ENCODE measurements at regions not wholly inside any gene's neighbourhood (a gene's known extent, or its start where the extent isn't known, plus 50 kb on each side); places are given as distances from the start of the nearest gene placed in this dataset.
"Not testable (repeated sequence)": the region's sequence is repeated elsewhere in the genome, so short reads cannot be mapped to it uniquely, and the experiment has no call there.

- DNase-seq (ENCODE audit: low spot score): no peak
- Histone ChIP-seq H3K79me2 (ENCODE audit: low read depth) (no peaks in the 10 kb centered on the region), H4K20me1 (ENCODE audit: low read depth) (no peaks in the 10 kb centered on the region), H3K36me3 (no peaks in the 10 kb centered on the region), H3K4me3 (no peak overlapping the region), H3K9me3 (ENCODE audit: low read depth) (no peaks in the 10 kb centered on the region), H3K4me1 (no peaks in the 10 kb centered on the region), H3K27ac (no peak overlapping the region), H2AFZ (replicated peaks) (no peak overlapping the region), H3K9ac (no peak overlapping the region), H3K4me2 (no peak overlapping the region), H3F3A (ENCODE audit: low read depth) (no peaks in the 10 kb centered on the region), H3K27me3 (no peaks in the 10 kb centered on the region)
- Mint-ChIP-seq H3K27ac (no peak overlapping the region), H3K4me1 (no peaks in the 10 kb centered on the region), H3K27me3 (ENCODE audit: insufficient read depth, low read depth) (no peaks in the 10 kb centered on the region), H3K9me3 (no peaks in the 10 kb centered on the region), H3K4me3 (no peak overlapping the region), H3K36me3 (no peaks in the 10 kb centered on the region)
- TF ChIP-seq CTCF (IDR thresholded peaks at IDR 0.05) (no peak), EZH2 (IDR thresholded peaks at IDR 0.05) (no peak), EZH2phosphoT487 (IDR thresholded peaks at IDR 0.05) (no peak)
Observed at GRCh38 chr3:99562990-99563607, 75.3 kb upstream of the COL8A1 start.

- no peaks in the 10 kb centered on the region for H3K9me3 Mint-ChIP-seq
- Histone ChIP-seq H3K36me3 (no peaks in the 10 kb centered on the region), H3K27me3 (no peaks in the 10 kb centered on the region), H3K9ac (no peak overlapping the region), H2AFZ (replicated peaks) (no peak overlapping the region), H3K4me3 (no peak overlapping the region), H4K20me1 (ENCODE audit: low read depth) (no peaks in the 10 kb centered on the region), H3K4me1 (no peaks in the 10 kb centered on the region), H3K79me2 (ENCODE audit: low read depth) (no peaks in the 10 kb centered on the region), H3F3A (ENCODE audit: low read depth) (no peaks in the 10 kb centered on the region), H3K4me2 (no peak overlapping the region), H3K27ac (no peak overlapping the region), H3K9me3 (ENCODE audit: low read depth) (no peaks in the 10 kb centered on the region)
- H3K27ac Mint-ChIP-seq: no peak overlapping the region
- peak; percentile 57 for DNase-seq (ENCODE audit: low spot score)
- H3K27me3 Mint-ChIP-seq (ENCODE audit: insufficient read depth, low read depth): no peaks in the 10 kb centered on the region
- TF ChIP-seq EZH2 (IDR thresholded peaks at IDR 0.05) (no peak), EZH2phosphoT487 (IDR thresholded peaks at IDR 0.05) (no peak)
- no peaks in the 10 kb centered on the region for H3K36me3 Mint-ChIP-seq
- H3K4me3 Mint-ChIP-seq: no peak overlapping the region
- no peaks in the 10 kb centered on the region for H3K4me1 Mint-ChIP-seq
Observed at GRCh38 chr3:99562138-99562537, 76.3 kb upstream of the COL8A1 start.

GRCh38 chr3:99561056-99561455, 77.3 kb upstream of the COL8A1 start:
- no peaks in the 10 kb centered on the region for H3K27me3 Mint-ChIP-seq (ENCODE audit: insufficient read depth, low read depth)
- no peaks in the 10 kb centered on the region for H3K4me1 Mint-ChIP-seq
- H3K4me3 ChIP-seq: no peak overlapping the region
- H3K27ac ChIP-seq: no peak overlapping the region
- H3F3A ChIP-seq (ENCODE audit: low read depth): no peaks in the 10 kb centered on the region
- H2AFZ ChIP-seq (replicated peaks): no peak overlapping the region
- no peak overlapping the region for H3K9ac ChIP-seq
- H3K9me3 Mint-ChIP-seq: no peaks in the 10 kb centered on the region
- no peaks in the 10 kb centered on the region for H3K36me3 ChIP-seq
- no peak overlapping the region for H3K4me3 Mint-ChIP-seq
- H3K4me2 ChIP-seq: no peak overlapping the region
- DNase-seq (ENCODE audit: low spot score): no peak
- no peaks in the 10 kb centered on the region for H3K27me3 ChIP-seq
- no peaks in the 10 kb centered on the region for H3K4me1 ChIP-seq
- H3K36me3 Mint-ChIP-seq: no peaks in the 10 kb centered on the region
- no peaks in the 10 kb centered on the region for H3K9me3 ChIP-seq (ENCODE audit: low read depth)
- H3K27ac Mint-ChIP-seq: no peak overlapping the region
- TF ChIP-seq EZH2phosphoT487 (IDR thresholded peaks at IDR 0.05) (no peak), EZH2 (IDR thresholded peaks at IDR 0.05) (no peak), CTCF (IDR thresholded peaks at IDR 0.05) (no peak)
- no peaks in the 10 kb centered on the region for H4K20me1 ChIP-seq (ENCODE audit: low read depth)
- H3K79me2 ChIP-seq (ENCODE audit: low read depth): no peaks in the 10 kb centered on the region

GRCh38 chr3:99559196-99559595, 79.2 kb upstream of the COL8A1 start:
- Histone ChIP-seq H3K9ac (no peak overlapping the region), H3K79me2 (ENCODE audit: low read depth) (no peaks in the 10 kb centered on the region), H3K4me2 (no peak overlapping the region), H3K27me3 (no peaks in the 10 kb centered on the region), H3K4me3 (no peak overlapping the region), H3K4me1 (no peaks in the 10 kb centered on the region), H3K27ac (no peak overlapping the region), H4K20me1 (ENCODE audit: low read depth) (no peaks in the 10 kb centered on the region), H2AFZ (replicated peaks) (no peak overlapping the region), H3K9me3 (ENCODE audit: low read depth) (no peaks in the 10 kb centered on the region), H3F3A (ENCODE audit: low read depth) (no peaks in the 10 kb centered on the region), H3K36me3 (no peaks in the 10 kb centered on the region)
- Mint-ChIP-seq H3K27ac (no peak overlapping the region), H3K36me3 (no peaks in the 10 kb centered on the region), H3K4me1 (no peaks in the 10 kb centered on the region), H3K27me3 (ENCODE audit: insufficient read depth, low read depth) (no peaks in the 10 kb centered on the region), H3K4me3 (no peak overlapping the region), H3K9me3 (no peaks in the 10 kb centered on the region)
- TF ChIP-seq EZH2phosphoT487 (IDR thresholded peaks at IDR 0.05) (no peak), EZH2 (IDR thresholded peaks at IDR 0.05) (no peak)
- no peak for DNase-seq (ENCODE audit: low spot score)

- not testable (repeated sequence) for H2AFZ ChIP-seq (replicated peaks); H3K4me1 ChIP-seq; H3K27ac Mint-ChIP-seq; DNase-seq (ENCODE audit: low spot score); H3K4me1 Mint-ChIP-seq; H3K9me3 Mint-ChIP-seq; H3K36me3 ChIP-seq; H3K4me3 Mint-ChIP-seq; H3F3A ChIP-seq (ENCODE audit: low read depth); H3K27me3 Mint-ChIP-seq (ENCODE audit: insufficient read depth, low read depth); H3K36me3 Mint-ChIP-seq; H3K79me2 ChIP-seq (ENCODE audit: low read depth); H3K27ac ChIP-seq; H3K4me3 ChIP-seq; H3K27me3 ChIP-seq; H4K20me1 ChIP-seq (ENCODE audit: low read depth); H3K4me2 ChIP-seq; H3K9me3 ChIP-seq (ENCODE audit: low read depth); H3K9ac ChIP-seq
Observed at GRCh38 chr3:99555885-99556284, 82.5 kb upstream of the COL8A1 start.

Measured in neural progenitor cell (in vitro differentiated cells).